HG03520 (cell line): ENCODE measurements at regions not wholly inside any gene's neighbourhood (a gene's known extent, or its start where the extent isn't known, plus 50 kb on each side); places are given as distances from the start of the nearest gene placed in this dataset.

Experiments
- ATAC-seq: cut with Tn5 transposase; IDR thresholded peaks from one replicate; pipeline ENCODE4 v1.9.1; 2021; ENCODE audit warnings: mild to moderate bottlenecking, moderate library complexity; ENCODE audit not compliant: unreplicated experiment

GRCh38 chr20:50339466-50339901 lies 148.9 kb downstream of the CEBPB start:
- no peak for ATAC-seq

GRCh38 chr20:50340541-50340940 lies 149.9 kb downstream of the CEBPB start:
- no peak for ATAC-seq

GRCh38 chr20:50341050-50341449 lies 150.4 kb downstream of the CEBPB start:
- ATAC-seq, result no peak

- ATAC-seq, result no peak
Observed at GRCh38 chr20:50341880-50342637, 151.4 kb downstream of the CEBPB start.

DNA sequence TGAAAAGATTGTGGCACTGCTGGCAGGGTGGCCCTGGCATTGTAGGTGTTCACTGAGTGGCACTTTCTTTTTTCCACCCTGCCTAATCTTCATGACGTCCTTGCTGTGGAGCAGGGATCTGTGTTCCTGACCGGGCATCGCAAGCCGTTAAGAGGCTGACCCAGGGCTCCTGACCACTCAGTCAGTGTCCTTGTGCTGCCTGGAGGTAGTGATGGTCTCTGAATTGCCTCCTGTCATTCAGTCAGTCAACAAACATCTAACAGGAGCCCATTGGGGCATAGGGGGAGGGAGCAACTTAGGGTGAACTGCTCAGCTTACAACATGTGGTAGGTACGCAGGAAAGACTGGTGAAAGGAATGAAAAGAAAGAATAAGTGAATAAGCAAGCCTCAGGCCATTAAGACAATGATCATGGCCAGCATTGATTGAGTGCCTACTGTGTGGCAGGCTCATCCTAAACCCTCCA lies 152.0 kb downstream of the CEBPB start:
- no peak for ATAC-seq

DNA sequence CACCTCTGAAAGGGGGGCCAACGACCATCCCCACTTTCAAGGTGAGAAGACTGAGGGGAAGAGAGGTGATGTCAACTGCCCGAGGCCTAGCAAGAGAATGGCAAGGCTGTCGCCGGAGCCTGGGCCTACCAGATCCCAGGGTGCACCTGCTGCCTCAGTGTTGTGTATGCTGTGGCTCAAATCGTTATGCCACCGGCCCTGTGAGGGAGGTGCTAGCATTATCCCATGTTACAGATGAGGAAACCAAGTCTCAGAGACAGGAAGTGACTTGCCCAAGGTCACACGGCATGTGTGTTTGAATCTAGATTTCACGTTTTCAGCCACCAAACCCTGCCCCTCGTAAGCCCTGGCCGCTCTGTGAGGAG lies 152.5 kb downstream of the CEBPB start:
- no peak for ATAC-seq

DNA sequence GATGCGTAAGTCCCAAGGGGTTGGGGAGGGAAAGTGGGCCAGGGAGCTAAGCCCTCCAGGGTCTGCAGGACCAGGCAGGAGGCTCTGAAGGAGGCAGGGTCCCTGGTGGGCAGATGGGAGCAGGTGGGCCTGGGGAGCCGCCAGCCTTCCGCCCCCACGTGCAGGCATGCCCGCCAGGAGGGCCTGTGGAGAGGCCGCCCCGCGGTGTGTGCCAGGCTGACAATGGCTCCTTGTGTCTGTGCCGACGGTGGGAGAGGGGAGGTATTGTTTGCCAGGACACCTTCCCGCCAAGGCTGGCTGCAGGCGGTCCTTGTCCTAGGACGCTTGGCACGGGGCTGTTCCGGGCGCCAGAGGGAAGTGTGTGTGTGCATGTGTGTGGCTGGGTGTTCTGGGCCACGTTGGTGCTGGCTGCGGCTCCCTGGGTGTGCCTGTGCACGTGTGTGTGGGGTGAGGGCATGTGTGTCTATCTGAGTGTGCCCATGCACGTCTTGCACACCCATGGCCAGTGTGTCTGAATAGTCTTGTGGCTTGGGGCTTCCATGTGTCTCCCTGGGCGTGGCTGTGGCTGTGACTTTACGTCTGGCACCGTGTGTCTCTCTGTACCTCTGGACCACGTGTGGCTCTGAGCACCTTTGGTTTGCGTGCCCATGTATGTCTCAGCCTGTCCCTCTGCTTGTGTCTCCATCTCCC lies 153.0 kb downstream of the CEBPB start:
- no peak for ATAC-seq

DNA sequence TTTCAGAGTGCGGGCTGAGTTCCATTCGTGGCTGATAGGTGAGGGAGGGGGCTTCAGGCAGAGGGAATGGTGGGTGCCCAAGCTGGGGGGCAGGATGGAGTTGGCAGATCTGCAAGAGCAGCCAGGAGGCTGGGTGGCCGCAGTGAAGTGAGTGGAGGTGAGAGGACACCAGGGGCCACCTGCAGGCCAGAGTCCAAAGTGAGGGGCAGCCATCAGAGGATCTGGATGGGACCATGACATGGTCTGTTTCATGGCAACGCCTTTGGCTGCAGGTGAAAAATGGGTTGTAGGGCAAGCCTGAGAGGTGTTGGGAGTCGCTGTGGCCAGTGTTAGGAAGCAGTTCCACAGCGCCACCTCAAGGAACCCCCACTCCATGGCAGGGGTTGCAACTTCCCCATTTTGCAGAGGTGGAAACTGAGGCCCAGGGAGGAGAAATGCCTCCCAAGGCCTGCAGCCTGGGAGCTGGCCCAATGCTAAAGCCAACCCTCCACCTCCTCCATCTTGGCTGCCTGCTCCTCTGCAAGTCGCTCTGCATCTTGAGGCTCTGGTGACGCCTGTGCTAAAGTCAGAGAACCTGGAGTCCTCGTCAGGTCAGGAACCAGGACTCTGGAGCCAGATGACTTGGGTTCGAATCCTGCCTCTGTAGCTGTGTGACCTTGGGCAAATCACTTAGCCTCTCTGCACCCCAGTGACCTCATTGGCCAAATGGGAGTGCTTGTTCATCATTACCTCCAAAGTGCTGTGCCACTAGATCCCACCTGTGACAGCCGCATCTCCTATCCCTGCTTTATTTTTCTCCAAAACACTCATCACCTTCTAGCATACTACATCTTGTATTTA lies 153.8 kb downstream of the CEBPB start:
- ATAC-seq, result no peak

DNA sequence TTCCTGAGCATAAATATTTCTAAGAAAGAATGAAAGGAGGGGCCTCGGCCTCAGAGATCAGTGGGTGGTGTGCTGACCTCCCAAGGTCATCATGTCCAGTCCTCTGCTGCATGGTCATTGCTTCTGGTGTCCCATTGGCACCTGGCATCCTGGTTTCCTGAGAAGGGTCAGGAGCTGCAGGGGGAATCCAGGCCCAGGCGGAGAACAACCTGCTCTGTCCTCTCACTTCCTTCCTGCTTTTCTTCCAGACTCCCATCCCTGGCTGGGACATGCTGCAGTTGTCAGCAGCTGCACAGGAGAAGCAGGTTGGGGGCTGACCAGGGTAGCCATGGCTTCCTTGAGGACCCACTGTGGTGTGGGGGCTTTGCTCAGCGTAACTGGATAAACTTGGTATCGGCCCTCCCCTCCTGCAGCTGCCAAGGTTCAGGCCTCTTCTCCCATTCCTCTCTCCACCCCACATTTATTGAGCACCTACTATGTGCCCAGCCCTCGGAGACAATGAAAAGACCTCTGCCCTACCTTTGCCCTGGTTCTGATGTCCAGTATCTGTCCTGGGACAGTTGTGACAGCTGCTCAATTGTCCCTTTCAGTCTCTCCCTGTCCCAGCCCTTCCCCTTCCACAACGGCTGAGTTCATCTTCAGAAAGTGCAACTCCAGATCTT lies 155.2 kb downstream of the CEBPB start:
- no peak for ATAC-seq

GRCh38 chr20:50346374-50347283 lies 156.0 kb downstream of the CEBPB start:
- no peak for ATAC-seq

DNA sequence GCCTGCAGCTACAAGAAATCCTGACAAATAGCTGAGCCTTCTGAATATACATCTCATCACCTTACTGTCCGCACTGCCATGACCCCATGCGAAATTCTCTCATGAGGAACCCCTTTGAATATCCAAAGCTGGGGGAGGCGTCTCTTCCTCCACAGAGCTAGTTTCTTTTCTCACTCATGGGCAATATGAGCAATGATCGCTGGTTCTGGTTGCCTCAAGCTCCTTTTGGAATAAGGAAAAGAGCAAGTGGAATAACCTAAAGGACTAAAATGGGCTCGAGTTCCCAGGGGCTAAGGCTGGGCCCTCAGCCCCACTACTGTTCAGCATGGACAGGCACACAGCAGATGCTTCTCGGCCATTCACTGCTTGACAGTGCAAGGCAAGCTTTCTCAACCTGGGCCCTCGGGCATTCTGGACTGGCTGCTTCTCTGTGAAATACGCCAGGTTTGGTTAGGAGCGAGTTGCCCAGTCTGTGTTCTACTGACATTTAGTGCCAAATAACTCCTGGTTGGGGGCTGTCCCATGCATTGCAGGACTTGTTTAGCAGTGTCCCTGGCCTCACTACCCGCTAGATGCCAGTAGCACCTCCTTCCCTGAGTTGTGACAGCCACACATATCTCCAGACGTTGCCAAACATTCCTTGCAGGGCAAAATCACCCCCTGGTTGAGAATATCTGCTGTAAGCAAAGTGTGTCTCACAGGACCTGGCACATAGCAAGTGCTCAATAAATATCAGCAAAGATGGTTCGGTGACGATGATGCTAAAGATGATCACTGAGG lies 156.8 kb downstream of the CEBPB start:
- ATAC-seq, result no peak

DNA sequence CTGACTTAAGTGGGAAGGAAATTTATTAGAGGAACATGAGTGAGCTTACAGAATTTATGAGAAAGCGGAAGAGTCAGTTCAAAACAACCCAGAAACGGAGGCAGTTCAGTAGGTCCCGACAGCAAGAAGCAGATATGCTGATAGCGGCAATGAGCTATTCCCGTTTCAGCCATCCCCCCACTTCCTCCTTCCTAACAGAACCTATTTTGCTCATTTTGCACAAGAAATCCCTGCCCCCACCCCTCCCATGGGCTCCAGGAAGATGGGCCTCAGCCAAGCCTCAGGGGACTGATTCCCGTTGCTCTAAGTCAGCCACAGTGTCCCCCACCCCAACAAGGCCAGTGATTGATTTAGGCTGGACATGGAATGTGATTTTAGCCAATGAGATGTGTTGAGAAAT lies 157.5 kb downstream of the CEBPB start:
- no peak for ATAC-seq

GRCh38 chr20:50350510-50351249 lies 159.5 kb upstream of the PTPN1 start:
- ATAC-seq, result no peak

DNA sequence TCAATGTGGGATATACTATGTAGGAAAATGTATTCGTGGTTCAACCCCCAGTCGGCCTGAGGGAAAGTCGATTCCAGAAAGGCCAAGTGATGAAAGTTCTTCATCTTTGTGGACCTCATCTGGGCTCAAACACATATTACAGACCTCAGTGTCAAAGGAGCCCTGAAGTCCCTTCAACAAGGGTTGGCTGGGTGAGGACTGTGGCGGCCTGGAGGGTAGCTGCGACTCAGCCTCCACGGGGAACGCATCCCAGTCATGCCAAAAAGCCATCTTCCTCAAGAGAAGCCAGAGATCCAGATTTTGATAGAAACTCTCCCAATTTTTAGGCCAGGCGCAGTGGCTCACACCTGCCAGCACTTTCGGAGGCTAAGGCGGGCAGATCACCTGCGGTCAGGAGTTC lies 158.6 kb upstream of the PTPN1 start:
- no peak for ATAC-seq

GRCh38 chr20:50353289-50353961 lies 156.8 kb upstream of the PTPN1 start:
- ATAC-seq, result no peak

GRCh38 chr20:50354721-50355589 lies 155.2 kb upstream of the PTPN1 start:
- ATAC-seq, result no peak
